Glutamatergic neuron (in vitro differentiated cells): ENCODE measurements at regions not wholly inside any gene's neighbourhood (a gene's known extent, or its start where the extent isn't known, plus 50 kb on each side); places are given as distances from the start of the nearest gene placed in this dataset.

ENCODE experiments used
- DNase-seq: peaks from one replicate; pipeline ENCODE4 v3.0.0; 2022
- H3K27ac Mint-ChIP-seq: one replicate; pipeline ENCODE4 v1.8.0; 2020; ENCODE audit warnings: mild to moderate bottlenecking, mixed read lengths, inconsistent platforms; ENCODE audit not compliant: unreplicated experiment
- H3K27me3 Mint-ChIP-seq: one replicate; pipeline ENCODE4 v1.8.0; 2020; ENCODE audit warnings: mild to moderate bottlenecking, moderate library complexity, mixed read lengths, inconsistent platforms; ENCODE audit not compliant: unreplicated experiment
- H3K36me3 Mint-ChIP-seq: one replicate; pipeline ENCODE4 v1.8.0; 2020; ENCODE audit warnings: mild to moderate bottlenecking, mixed read lengths, inconsistent platforms; ENCODE audit not compliant: unreplicated experiment
- H3K4me1 Mint-ChIP-seq: one replicate; pipeline ENCODE4 v1.8.0; 2020; ENCODE audit warnings: mild to moderate bottlenecking, low read depth, mixed read lengths, inconsistent platforms; ENCODE audit not compliant: unreplicated experiment
- H3K4me3 Mint-ChIP-seq: one replicate; pipeline ENCODE4 v1.8.0; 2020; ENCODE audit warnings: mild to moderate bottlenecking, mixed read lengths, inconsistent platforms; ENCODE audit not compliant: unreplicated experiment
- H3K9me3 Mint-ChIP-seq: one replicate; pipeline ENCODE4 v1.8.0; 2020; ENCODE audit warnings: mild to moderate bottlenecking, moderate library complexity, mixed read lengths, inconsistent platforms; ENCODE audit not compliant: unreplicated experiment
- TF ChIP-seq, protein P1 (sequence below): fragments of 200-600 bp; sonication (generic); IDR thresholded peaks from one replicate; pipeline ENCODE4 v1.5.0; 2021; ENCODE audit not compliant: partially characterized antibody, unreplicated experiment

DNA sequence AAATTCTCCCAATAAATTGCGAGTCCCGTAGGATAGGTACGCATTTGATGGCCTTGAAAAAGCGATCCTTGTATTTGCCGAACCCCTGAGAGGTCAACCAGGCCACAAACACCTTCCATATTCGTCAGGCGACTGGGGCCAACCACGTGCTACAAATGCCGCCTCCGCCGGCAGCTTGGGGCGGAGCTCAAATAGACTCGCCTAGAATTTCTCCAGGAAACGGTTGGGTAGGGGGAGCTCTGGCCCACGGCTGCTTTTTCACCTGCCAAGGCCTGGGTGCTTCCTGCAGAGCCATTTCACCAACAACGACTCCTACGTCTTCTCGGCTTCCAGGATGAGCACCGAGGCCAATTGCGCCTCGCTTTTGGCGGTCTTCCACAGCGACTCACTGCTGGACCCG lies 53.4 kb upstream of the KIF5B start:
- DNase-seq, result no peak
- Mint-ChIP-seq H3K27ac (no peak overlapping the region), H3K4me1 (no peaks in the 10 kb centered on the region), H3K4me3 (no peak overlapping the region), H3K9me3 (peaks cover 2% of the 10 kb centered on the region), H3K36me3 (peaks cover 4% of the 10 kb centered on the region), H3K27me3 (peaks cover 2% of the 10 kb centered on the region)
- TF ChIP-seq, protein P1, sequence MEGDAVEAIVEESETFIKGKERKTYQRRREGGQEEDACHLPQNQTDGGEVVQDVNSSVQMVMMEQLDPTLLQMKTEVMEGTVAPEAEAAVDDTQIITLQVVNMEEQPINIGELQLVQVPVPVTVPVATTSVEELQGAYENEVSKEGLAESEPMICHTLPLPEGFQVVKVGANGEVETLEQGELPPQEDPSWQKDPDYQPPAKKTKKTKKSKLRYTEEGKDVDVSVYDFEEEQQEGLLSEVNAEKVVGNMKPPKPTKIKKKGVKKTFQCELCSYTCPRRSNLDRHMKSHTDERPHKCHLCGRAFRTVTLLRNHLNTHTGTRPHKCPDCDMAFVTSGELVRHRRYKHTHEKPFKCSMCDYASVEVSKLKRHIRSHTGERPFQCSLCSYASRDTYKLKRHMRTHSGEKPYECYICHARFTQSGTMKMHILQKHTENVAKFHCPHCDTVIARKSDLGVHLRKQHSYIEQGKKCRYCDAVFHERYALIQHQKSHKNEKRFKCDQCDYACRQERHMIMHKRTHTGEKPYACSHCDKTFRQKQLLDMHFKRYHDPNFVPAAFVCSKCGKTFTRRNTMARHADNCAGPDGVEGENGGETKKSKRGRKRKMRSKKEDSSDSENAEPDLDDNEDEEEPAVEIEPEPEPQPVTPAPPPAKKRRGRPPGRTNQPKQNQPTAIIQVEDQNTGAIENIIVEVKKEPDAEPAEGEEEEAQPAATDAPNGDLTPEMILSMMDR, result no peak
